OCI-LY7 (cell line): ENCODE measurements at regions not wholly inside any gene's neighbourhood (a gene's known extent, or its start where the extent isn't known, plus 50 kb on each side); places are given as distances from the start of the nearest gene placed in this dataset.

Experiments
- BruUV-seq: library from RNA; stranded (reverse); fragments of 400-500 nt; replicated peaks from 2 replicates; lab custom pipeline; 2021; lab: Mats Ljungman, UMichigan
- CTCF ChIA-PET: fragments of 300-600 bp; sonication (Branson Sonifier 250); formaldehyde crosslinking; loops from one replicate; lab custom pipeline; 2022; ENCODE audit warnings: antibody characterized with exemption; ENCODE audit not compliant: unreplicated experiment; lab: Charles Lee
- POLR2A ChIA-PET: fragments of 300-600 bp; sonication (Branson Sonifier 250); formaldehyde crosslinking; loops from one replicate; lab custom pipeline; 2022; ENCODE audit warnings: antibody characterized with exemption; lab: Charles Lee
- DNase-seq: peaks from one replicate; pipeline ENCODE4 v3.0.0-alpha.2; 2015; ENCODE audit warnings: low spot score
- H2AFZ ChIP-seq: fragments of 200-600 bp; sonication (generic), shearing (Covaris generic); 2 replicates; pipeline ENCODE4 v1.6.1; 2014; ENCODE audit warnings: mild to moderate bottlenecking, antibody characterized with exemption, low read length, moderate library complexity
- H3K27ac ChIP-seq: fragments of 200-600 bp; sonication (generic); 2 replicates; pipeline ENCODE4 v1.5.1; 2014; ENCODE audit warnings: mixed run types, low read depth, mild to moderate bottlenecking, moderate library complexity, low read length, inconsistent platforms; ENCODE audit not compliant: poor library complexity, severe bottlenecking
- H3K36me3 ChIP-seq: fragments of 200-600 bp; sonication (generic); 2 replicates; pipeline ENCODE4 v1.6.1; 2014; ENCODE audit warnings: mild to moderate bottlenecking, antibody characterized with exemption, low read length, moderate library complexity, mixed read lengths; ENCODE audit not compliant: insufficient read depth
- H3K4me1 ChIP-seq: fragments of 200-600 bp; sonication (generic); 2 replicates; pipeline ENCODE4 v1.5.1; 2014; ENCODE audit warnings: mild to moderate bottlenecking, low read length; ENCODE audit not compliant: insufficient read depth, poor library complexity, severe bottlenecking
- H3K4me2 ChIP-seq: fragments of 200-600 bp; sonication (generic); 2 replicates; pipeline ENCODE4 v1.6.1; 2014; ENCODE audit warnings: mild to moderate bottlenecking, low read length
- H3K4me3 ChIP-seq: fragments of 200-600 bp; sonication (generic); 2 replicates; pipeline ENCODE4 v1.5.1; 2014; ENCODE audit warnings: mild to moderate bottlenecking, low read depth, low read length; ENCODE audit not compliant: poor library complexity, severe bottlenecking
- H3K79me2 ChIP-seq: fragments of 200-600 bp; sonication (generic); 2 replicates; pipeline ENCODE4 v1.6.1; 2016; ENCODE audit warnings: low read depth, mild to moderate bottlenecking, low read length, moderate library complexity, mixed read lengths; ENCODE audit not compliant: insufficient read depth
- H3K9me2 ChIP-seq: fragments of 200-600 bp; sonication (generic); 2 replicates; pipeline ENCODE4 v1.6.1; 2016; ENCODE audit warnings: mild to moderate bottlenecking, low read length, mixed read lengths; ENCODE audit not compliant: insufficient read depth
- H3K9me3 ChIP-seq: fragments of 200-600 bp; sonication (generic); 2 replicates; pipeline ENCODE4 v1.6.1; 2014; ENCODE audit warnings: mild to moderate bottlenecking, mixed run types, low read length, mixed read lengths
- H4K20me1 ChIP-seq: fragments of 200-600 bp; sonication (generic); 2 replicates; pipeline ENCODE4 v1.6.1; 2014; ENCODE audit warnings: mild to moderate bottlenecking, antibody characterized with exemption, low read length, moderate library complexity, mixed read lengths; ENCODE audit not compliant: insufficient read depth
- EZH2phosphoT487 ChIP-seq: fragments of 200-600 bp; sonication (generic); IDR thresholded peaks from 2 replicates; pipeline ENCODE4 v1.6.1; 2018; ENCODE audit warnings: low read depth, borderline replicate concordance, mild to moderate bottlenecking, mixed run types, antibody characterized with exemption, low read length, moderate library complexity, mixed read lengths
- intact Hi-C: fragments of 100-400 bp; cut with micrococcal nuclease; formaldehyde crosslinking; loops from one replicate; pipeline ENCODE4 v1.10.0; 2022; ENCODE audit not compliant: unreplicated experiment
- TF ChIP-seq, protein P1 (sequence below): fragments of 200-600 bp; sonication (generic); conservative IDR thresholded peaks from 2 replicates; pipeline ENCODE4 v1.5.1; 2014; ENCODE audit warnings: mild to moderate bottlenecking, antibody characterized with exemption, low read length, moderate library complexity, mixed read lengths

GRCh38 chr3:82053236-82053635 lies 291.8 kb upstream of the GBE1 start:
- H3K36me3 ChIP-seq: no peaks in the 10 kb centered on the region
- no TSS peak for BruUV-seq
- no peaks in the 10 kb centered on the region for H4K20me1 ChIP-seq
- intact Hi-C loops: no loop called here
- no peak overlapping the region for H2AFZ ChIP-seq
- no peak overlapping the region for H3K4me3 ChIP-seq
- no peak for DNase-seq
- TF ChIP-seq EZH2phosphoT487: no peak
- TF ChIP-seq, protein P1, sequence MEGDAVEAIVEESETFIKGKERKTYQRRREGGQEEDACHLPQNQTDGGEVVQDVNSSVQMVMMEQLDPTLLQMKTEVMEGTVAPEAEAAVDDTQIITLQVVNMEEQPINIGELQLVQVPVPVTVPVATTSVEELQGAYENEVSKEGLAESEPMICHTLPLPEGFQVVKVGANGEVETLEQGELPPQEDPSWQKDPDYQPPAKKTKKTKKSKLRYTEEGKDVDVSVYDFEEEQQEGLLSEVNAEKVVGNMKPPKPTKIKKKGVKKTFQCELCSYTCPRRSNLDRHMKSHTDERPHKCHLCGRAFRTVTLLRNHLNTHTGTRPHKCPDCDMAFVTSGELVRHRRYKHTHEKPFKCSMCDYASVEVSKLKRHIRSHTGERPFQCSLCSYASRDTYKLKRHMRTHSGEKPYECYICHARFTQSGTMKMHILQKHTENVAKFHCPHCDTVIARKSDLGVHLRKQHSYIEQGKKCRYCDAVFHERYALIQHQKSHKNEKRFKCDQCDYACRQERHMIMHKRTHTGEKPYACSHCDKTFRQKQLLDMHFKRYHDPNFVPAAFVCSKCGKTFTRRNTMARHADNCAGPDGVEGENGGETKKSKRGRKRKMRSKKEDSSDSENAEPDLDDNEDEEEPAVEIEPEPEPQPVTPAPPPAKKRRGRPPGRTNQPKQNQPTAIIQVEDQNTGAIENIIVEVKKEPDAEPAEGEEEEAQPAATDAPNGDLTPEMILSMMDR: no peak
- H3K27ac ChIP-seq: no peak overlapping the region
- ChIA-PET POLR2A (no interaction called here), CTCF (no interaction called here)
- no peaks in the 10 kb centered on the region for H3K9me3 ChIP-seq
- no peaks in the 10 kb centered on the region for H3K4me1 ChIP-seq
- no peaks in the 10 kb centered on the region for H3K9me2 ChIP-seq
- no peak overlapping the region for H3K4me2 ChIP-seq
- H3K79me2 ChIP-seq: no peaks in the 10 kb centered on the region

GRCh38 chr3:82050382-82050781 lies 288.9 kb upstream of the GBE1 start:
- H3K79me2 ChIP-seq: no peaks in the 10 kb centered on the region
- intact Hi-C loops: no loop called here
- H3K27ac ChIP-seq: no peak overlapping the region
- POLR2A ChIA-PET: no interaction called here
- H3K9me2 ChIP-seq: no peaks in the 10 kb centered on the region
- no peaks in the 10 kb centered on the region for H3K4me1 ChIP-seq
- no peak overlapping the region for H3K4me3 ChIP-seq
- CTCF ChIA-PET: no interaction called here
- no peak for DNase-seq
- no peak overlapping the region for H2AFZ ChIP-seq
- no peaks in the 10 kb centered on the region for H3K36me3 ChIP-seq
- H3K9me3 ChIP-seq: no peaks in the 10 kb centered on the region
- no TSS peak for BruUV-seq
- TF ChIP-seq EZH2phosphoT487: no peak
- no peak overlapping the region for H3K4me2 ChIP-seq
- no peaks in the 10 kb centered on the region for H4K20me1 ChIP-seq

- Histone ChIP-seq H3K27ac (no peak overlapping the region), H3K79me2 (no peaks in the 10 kb centered on the region)
- CTCF ChIA-PET: no interaction called here
These were observed 287.3 kb upstream of the GBE1 start for GRCh38 chr3:82048711-82049110.

More at GRCh38 chr3:82048711-82049110, 287.3 kb upstream of the GBE1 start:
- no peak for DNase-seq
- TF ChIP-seq EZH2phosphoT487: no peak
- TF ChIP-seq, protein P1: no peak
- Histone ChIP-seq H2AFZ (no peak overlapping the region), H3K36me3 (no peaks in the 10 kb centered on the region), H3K9me2 (no peaks in the 10 kb centered on the region), H3K4me3 (no peak overlapping the region), H3K9me3 (no peaks in the 10 kb centered on the region), H4K20me1 (no peaks in the 10 kb centered on the region), H3K4me2 (no peak overlapping the region), H3K4me1 (no peaks in the 10 kb centered on the region)
- POLR2A ChIA-PET: no interaction called here
- no TSS peak for BruUV-seq
- intact Hi-C loops: no loop called here
